ENCODE measurements at regions not wholly inside any gene's neighbourhood (a gene's known extent, or its start where the extent isn't known, plus 50 kb on each side); places are given as distances from the start of the nearest gene placed in this dataset.

DNA sequence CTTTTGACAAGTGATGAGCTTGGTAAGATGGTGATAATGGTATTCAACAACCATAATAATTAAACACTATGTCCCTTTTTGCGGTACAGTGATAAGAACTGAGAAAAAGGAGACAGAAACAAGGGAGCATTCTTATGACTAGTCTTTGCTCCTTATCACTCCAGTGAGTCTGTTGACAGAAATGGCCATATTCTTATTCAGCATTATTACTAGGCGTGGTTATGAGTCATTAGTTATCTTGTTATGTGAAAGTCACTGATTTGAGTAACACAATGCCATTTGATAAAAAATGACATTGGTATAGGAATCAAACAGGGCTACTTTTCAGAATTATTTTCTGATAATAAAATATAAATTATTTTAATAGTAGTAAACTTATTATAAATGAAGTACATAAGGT is 193.5 kb downstream of the C3orf38 start (continued):
- TF ChIP-seq, protein P1, sequence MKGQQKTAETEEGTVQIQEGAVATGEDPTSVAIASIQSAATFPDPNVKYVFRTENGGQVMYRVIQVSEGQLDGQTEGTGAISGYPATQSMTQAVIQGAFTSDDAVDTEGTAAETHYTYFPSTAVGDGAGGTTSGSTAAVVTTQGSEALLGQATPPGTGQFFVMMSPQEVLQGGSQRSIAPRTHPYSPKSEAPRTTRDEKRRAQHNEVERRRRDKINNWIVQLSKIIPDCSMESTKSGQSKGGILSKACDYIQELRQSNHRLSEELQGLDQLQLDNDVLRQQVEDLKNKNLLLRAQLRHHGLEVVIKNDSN (IDR thresholded peaks at IDR 0.05; ENCODE audit: borderline replicate concordance, low read depth), result no peak
- TF ChIP-seq, protein P2, sequence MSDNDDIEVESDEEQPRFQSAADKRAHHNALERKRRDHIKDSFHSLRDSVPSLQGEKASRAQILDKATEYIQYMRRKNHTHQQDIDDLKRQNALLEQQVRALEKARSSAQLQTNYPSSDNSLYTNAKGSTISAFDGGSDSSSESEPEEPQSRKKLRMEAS (IDR thresholded peaks at IDR 0.05; ENCODE audit: low read depth), result no peak
- TF ChIP-seq RAD21 (IDR thresholded peaks at IDR 0.05; ENCODE audit: low read length) (no peak), EZH2phosphoT487 (IDR thresholded peaks at IDR 0.05; ENCODE audit: borderline replicate concordance, low read depth) (no peak)

DNA sequence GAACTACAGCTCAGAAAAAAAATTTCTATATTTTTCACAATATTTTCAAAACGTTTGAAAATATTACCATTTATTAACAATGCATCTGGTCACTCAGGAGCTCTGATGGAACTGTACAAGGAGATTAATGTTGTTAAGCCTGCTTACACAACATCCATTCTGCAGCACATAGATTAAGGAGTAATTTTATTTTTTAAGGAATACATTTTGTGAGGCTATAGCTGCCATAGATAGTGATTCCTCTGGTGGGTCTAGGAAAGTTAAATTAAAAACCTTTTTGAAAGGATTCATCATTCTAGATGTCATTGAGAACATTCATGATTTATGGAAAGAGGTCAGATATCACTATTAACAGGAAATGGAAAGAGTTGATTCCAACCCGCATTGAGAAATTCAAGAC is 196.9 kb downstream of the C3orf38 start:
- no peaks in the 10 kb centered on the region for H3K9me3 ChIP-seq
- WGBS (ENCODE audit: low lambda C conversion rate), result 2% methylated on average over 2 of the region's 2 CpGs

DNA sequence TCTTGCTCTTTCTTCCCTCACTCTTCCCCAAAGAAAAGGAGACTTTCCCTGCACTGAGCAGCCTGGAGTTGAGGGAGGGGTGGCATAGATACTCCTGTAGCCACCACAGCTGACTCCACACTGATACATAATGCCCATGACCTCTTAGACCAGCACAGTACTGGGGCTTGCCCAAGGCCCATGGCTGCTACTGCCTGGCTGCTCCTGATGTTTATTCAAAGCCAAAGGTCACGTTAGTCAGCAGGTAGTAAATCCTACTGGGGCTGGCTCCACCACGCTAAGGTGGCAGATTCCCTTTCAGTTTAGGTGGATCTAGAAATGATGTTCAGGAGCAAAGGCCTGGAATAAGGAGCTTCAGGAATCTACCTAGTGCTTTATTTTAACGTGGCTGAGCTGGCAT is 212.7 kb downstream of the C3orf38 start:
- H3K79me2 ChIP-seq (ENCODE audit: insufficient read depth), result no peaks in the 10 kb centered on the region
- H4K20me1 ChIP-seq (ENCODE audit: insufficient read depth), result no peaks in the 10 kb centered on the region
- CTCF ChIA-PET, result no interaction called here
- H2AFZ ChIP-seq (ENCODE audit: low read depth), result no peak overlapping the region
- POLR2A ChIA-PET, result no interaction called here
- no peaks in the 10 kb centered on the region for H3F3A ChIP-seq (replicated peaks; ENCODE audit: insufficient read depth)
- WGBS (ENCODE audit: low lambda C conversion rate), result 0% methylated on average over 3 of the region's 3 CpGs
- H3K9me2 ChIP-seq, result peaks cover 3% of the 10 kb centered on the region; the same call in 1 of the 2 replicates
- no peaks in the 10 kb centered on the region for H3K27me3 ChIP-seq (ENCODE audit: insufficient read depth)
- no peak overlapping the region for H3K4me2 ChIP-seq
- TF ChIP-seq RXRA (IDR thresholded peaks at IDR 0.05; ENCODE audit: borderline replicate concordance, low read depth) (no peak), FOXM1 (IDR thresholded peaks at IDR 0.05; ENCODE audit: low read depth) (no peak), MXI1 (IDR thresholded peaks at IDR 0.05; ENCODE audit: low read depth, low read length) (no peak), MEF2A (IDR thresholded peaks at IDR 0.05; ENCODE audit: borderline replicate concordance, low read depth) (no peak), CHD2 (IDR thresholded peaks at IDR 0.05; ENCODE audit: low read length, partially characterized antibody) (no peak), POLR2AphosphoS5 (IDR thresholded peaks at IDR 0.05; ENCODE audit: low read depth, low read length) (no peak), YY1 (IDR thresholded peaks at IDR 0.05; ENCODE audit: low read depth) (no peak), GABPA (IDR thresholded peaks at IDR 0.05; ENCODE audit: low read depth) (no peak), NRF1 (IDR thresholded peaks at IDR 0.05; ENCODE audit: low read depth, low read length) (no peak), JUND (IDR thresholded peaks at IDR 0.05) (no peak), RCOR1 (IDR thresholded peaks at IDR 0.05; ENCODE audit: low read length) (no peak), EZH2phosphoT487 (IDR thresholded peaks at IDR 0.05; ENCODE audit: borderline replicate concordance, low read depth) (no peak), TAF1 (IDR thresholded peaks at IDR 0.05; ENCODE audit: borderline replicate concordance, low read depth, low read length) (no peak), TCF12 (IDR thresholded peaks at IDR 0.05) (no peak), SMC3 (IDR thresholded peaks at IDR 0.05; ENCODE audit: low read depth, low read length) (no peak), TEAD4 (IDR thresholded peaks at IDR 0.05; ENCODE audit: borderline replicate concordance, insufficient read depth) (no peak), GATA2 (CRISPR knock-in tag; IDR thresholded peaks at IDR 0.05) (no peak)
- TF ChIP-seq, protein P3, sequence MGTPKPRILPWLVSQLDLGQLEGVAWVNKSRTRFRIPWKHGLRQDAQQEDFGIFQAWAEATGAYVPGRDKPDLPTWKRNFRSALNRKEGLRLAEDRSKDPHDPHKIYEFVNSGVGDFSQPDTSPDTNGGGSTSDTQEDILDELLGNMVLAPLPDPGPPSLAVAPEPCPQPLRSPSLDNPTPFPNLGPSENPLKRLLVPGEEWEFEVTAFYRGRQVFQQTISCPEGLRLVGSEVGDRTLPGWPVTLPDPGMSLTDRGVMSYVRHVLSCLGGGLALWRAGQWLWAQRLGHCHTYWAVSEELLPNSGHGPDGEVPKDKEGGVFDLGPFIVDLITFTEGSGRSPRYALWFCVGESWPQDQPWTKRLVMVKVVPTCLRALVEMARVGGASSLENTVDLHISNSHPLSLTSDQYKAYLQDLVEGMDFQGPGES (IDR thresholded peaks at IDR 0.05; ENCODE audit: low read depth, low read length), result no peak
- TF ChIP-seq, protein P4, sequence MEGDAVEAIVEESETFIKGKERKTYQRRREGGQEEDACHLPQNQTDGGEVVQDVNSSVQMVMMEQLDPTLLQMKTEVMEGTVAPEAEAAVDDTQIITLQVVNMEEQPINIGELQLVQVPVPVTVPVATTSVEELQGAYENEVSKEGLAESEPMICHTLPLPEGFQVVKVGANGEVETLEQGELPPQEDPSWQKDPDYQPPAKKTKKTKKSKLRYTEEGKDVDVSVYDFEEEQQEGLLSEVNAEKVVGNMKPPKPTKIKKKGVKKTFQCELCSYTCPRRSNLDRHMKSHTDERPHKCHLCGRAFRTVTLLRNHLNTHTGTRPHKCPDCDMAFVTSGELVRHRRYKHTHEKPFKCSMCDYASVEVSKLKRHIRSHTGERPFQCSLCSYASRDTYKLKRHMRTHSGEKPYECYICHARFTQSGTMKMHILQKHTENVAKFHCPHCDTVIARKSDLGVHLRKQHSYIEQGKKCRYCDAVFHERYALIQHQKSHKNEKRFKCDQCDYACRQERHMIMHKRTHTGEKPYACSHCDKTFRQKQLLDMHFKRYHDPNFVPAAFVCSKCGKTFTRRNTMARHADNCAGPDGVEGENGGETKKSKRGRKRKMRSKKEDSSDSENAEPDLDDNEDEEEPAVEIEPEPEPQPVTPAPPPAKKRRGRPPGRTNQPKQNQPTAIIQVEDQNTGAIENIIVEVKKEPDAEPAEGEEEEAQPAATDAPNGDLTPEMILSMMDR (IDR thresholded peaks at IDR 0.05), result no peak
- TF ChIP-seq, protein P5, sequence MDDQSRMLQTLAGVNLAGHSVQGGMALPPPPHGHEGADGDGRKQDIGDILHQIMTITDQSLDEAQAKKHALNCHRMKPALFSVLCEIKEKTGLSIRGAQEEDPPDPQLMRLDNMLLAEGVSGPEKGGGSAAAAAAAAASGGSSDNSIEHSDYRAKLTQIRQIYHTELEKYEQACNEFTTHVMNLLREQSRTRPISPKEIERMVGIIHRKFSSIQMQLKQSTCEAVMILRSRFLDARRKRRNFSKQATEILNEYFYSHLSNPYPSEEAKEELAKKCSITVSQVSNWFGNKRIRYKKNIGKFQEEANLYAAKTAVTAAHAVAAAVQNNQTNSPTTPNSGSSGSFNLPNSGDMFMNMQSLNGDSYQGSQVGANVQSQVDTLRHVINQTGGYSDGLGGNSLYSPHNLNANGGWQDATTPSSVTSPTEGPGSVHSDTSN (IDR thresholded peaks at IDR 0.05), result no peak
- no peaks in the 10 kb centered on the region for H3K36me3 ChIP-seq (replicated peaks in 1 of 2; ENCODE audit: control insufficient read depth in 1 of 2, insufficient read depth in 2 of 2, low read length in 1 of 2)
- H3K27ac ChIP-seq (ENCODE audit: low read depth in 2 of 2, low read length in 1 of 2), result no peak overlapping the region
- no peaks in the 10 kb centered on the region for H3K9me3 ChIP-seq
- DNase-seq, result no peak
- H3K4me1 ChIP-seq (ENCODE audit: control insufficient read depth in 1 of 2, insufficient read depth in 2 of 2, low read depth in 1 of 2, low read length in 1 of 2), result no peaks in the 10 kb centered on the region
- no peak overlapping the region for H3K9ac ChIP-seq
- no peak overlapping the region for H3K4me3 ChIP-seq (ENCODE audit: low read depth in 2 of 2, low read length in 1 of 2)

More for the DNA sequence above, 196.9 kb downstream of the C3orf38 start:
- Histone ChIP-seq H4K20me1 (ENCODE audit: insufficient read depth) (no peaks in the 10 kb centered on the region), H3K4me2 (no peak overlapping the region), H3K4me3 (ENCODE audit: low read depth in 2 of 2, low read length in 1 of 2) (no peak overlapping the region), H3K9ac (no peak overlapping the region), H3K4me1 (ENCODE audit: control insufficient read depth in 1 of 2, insufficient read depth in 2 of 2, low read depth in 1 of 2, low read length in 1 of 2) (no peaks in the 10 kb centered on the region), H3K27ac (ENCODE audit: low read depth in 2 of 2, low read length in 1 of 2) (no peak overlapping the region), H3K36me3 (replicated peaks in 1 of 2; ENCODE audit: control insufficient read depth in 1 of 2, insufficient read depth in 2 of 2, low read length in 1 of 2) (no peaks in the 10 kb centered on the region), H2AFZ (ENCODE audit: low read depth) (no peak overlapping the region), H3K79me2 (ENCODE audit: insufficient read depth) (no peaks in the 10 kb centered on the region), H3K9me2 (no peaks in the 10 kb centered on the region), H3F3A (replicated peaks; ENCODE audit: insufficient read depth) (no peaks in the 10 kb centered on the region), H3K27me3 (ENCODE audit: insufficient read depth) (no peaks in the 10 kb centered on the region)
- ChIA-PET POLR2A (no interaction called here), CTCF (no interaction called here)
- TF ChIP-seq YY1 (IDR thresholded peaks at IDR 0.05; ENCODE audit: low read depth) (no peak), SMC3 (IDR thresholded peaks at IDR 0.05; ENCODE audit: low read depth, low read length) (no peak)
- TF ChIP-seq, protein P2 (IDR thresholded peaks at IDR 0.05; ENCODE audit: low read depth), result no peak
- no peak for DNase-seq
